ENCODE measurements at regions not wholly inside any gene's neighbourhood (a gene's known extent, or its start where the extent isn't known, plus 50 kb on each side); places are given as distances from the start of the nearest gene placed in this dataset.

DNA sequence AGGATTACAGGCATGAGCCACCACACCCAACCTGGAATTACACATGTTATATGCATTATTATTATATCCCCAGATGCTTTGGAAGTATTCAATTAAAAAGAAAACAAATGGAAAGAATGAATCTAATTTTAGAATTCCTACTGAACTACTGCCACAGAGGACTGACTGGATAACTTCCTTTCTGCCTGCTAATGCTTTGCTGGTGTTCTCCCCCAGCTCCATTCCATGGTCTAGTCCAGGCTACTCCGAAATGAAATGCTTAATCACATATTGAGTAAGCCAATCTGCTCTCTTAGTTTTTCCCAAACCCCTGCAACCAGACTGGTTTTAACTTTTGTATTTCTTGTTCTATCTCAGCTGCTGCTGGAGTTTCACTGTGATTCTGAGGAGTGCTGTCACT is 519.1 kb downstream of the SOX11 start:
- TF ChIP-seq RAD21 (IDR thresholded peaks at IDR 0.05; ENCODE audit: low read length) (no peak), CHD2 (IDR thresholded peaks at IDR 0.05; ENCODE audit: low read length, partially characterized antibody) (no peak), RCOR1 (IDR thresholded peaks at IDR 0.05; ENCODE audit: low read length) (no peak), EP300 (IDR thresholded peaks at IDR 0.05; ENCODE audit: borderline replicate concordance in 1 of 2, low read depth in 1 of 2, low read length in 1 of 2) (no peak), YY1 (IDR thresholded peaks at IDR 0.05; ENCODE audit: low read depth) (no peak), RXRA (IDR thresholded peaks at IDR 0.05; ENCODE audit: borderline replicate concordance, low read depth) (no peak), TAF1 (IDR thresholded peaks at IDR 0.05; ENCODE audit: borderline replicate concordance, low read depth, low read length) (no peak), SMC3 (IDR thresholded peaks at IDR 0.05; ENCODE audit: low read depth, low read length) (no peak), TCF12 (IDR thresholded peaks at IDR 0.05) (no peak), FOXJ3 (CRISPR knock-in tag; IDR thresholded peaks at IDR 0.05) (no peak)
- TF ChIP-seq, protein P1, sequence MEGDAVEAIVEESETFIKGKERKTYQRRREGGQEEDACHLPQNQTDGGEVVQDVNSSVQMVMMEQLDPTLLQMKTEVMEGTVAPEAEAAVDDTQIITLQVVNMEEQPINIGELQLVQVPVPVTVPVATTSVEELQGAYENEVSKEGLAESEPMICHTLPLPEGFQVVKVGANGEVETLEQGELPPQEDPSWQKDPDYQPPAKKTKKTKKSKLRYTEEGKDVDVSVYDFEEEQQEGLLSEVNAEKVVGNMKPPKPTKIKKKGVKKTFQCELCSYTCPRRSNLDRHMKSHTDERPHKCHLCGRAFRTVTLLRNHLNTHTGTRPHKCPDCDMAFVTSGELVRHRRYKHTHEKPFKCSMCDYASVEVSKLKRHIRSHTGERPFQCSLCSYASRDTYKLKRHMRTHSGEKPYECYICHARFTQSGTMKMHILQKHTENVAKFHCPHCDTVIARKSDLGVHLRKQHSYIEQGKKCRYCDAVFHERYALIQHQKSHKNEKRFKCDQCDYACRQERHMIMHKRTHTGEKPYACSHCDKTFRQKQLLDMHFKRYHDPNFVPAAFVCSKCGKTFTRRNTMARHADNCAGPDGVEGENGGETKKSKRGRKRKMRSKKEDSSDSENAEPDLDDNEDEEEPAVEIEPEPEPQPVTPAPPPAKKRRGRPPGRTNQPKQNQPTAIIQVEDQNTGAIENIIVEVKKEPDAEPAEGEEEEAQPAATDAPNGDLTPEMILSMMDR (IDR thresholded peaks at IDR 0.05): no peak
- TF ChIP-seq, protein P2, sequence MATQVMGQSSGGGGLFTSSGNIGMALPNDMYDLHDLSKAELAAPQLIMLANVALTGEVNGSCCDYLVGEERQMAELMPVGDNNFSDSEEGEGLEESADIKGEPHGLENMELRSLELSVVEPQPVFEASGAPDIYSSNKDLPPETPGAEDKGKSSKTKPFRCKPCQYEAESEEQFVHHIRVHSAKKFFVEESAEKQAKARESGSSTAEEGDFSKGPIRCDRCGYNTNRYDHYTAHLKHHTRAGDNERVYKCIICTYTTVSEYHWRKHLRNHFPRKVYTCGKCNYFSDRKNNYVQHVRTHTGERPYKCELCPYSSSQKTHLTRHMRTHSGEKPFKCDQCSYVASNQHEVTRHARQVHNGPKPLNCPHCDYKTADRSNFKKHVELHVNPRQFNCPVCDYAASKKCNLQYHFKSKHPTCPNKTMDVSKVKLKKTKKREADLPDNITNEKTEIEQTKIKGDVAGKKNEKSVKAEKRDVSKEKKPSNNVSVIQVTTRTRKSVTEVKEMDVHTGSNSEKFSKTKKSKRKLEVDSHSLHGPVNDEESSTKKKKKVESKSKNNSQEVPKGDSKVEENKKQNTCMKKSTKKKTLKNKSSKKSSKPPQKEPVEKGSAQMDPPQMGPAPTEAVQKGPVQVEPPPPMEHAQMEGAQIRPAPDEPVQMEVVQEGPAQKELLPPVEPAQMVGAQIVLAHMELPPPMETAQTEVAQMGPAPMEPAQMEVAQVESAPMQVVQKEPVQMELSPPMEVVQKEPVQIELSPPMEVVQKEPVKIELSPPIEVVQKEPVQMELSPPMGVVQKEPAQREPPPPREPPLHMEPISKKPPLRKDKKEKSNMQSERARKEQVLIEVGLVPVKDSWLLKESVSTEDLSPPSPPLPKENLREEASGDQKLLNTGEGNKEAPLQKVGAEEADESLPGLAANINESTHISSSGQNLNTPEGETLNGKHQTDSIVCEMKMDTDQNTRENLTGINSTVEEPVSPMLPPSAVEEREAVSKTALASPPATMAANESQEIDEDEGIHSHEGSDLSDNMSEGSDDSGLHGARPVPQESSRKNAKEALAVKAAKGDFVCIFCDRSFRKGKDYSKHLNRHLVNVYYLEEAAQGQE (IDR thresholded peaks at IDR 0.05; ENCODE audit: low read depth, low read length): no peak
- TF ChIP-seq, protein P3, sequence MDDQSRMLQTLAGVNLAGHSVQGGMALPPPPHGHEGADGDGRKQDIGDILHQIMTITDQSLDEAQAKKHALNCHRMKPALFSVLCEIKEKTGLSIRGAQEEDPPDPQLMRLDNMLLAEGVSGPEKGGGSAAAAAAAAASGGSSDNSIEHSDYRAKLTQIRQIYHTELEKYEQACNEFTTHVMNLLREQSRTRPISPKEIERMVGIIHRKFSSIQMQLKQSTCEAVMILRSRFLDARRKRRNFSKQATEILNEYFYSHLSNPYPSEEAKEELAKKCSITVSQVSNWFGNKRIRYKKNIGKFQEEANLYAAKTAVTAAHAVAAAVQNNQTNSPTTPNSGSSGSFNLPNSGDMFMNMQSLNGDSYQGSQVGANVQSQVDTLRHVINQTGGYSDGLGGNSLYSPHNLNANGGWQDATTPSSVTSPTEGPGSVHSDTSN (IDR thresholded peaks at IDR 0.05): no peak
- TF ChIP-seq, protein P4, sequence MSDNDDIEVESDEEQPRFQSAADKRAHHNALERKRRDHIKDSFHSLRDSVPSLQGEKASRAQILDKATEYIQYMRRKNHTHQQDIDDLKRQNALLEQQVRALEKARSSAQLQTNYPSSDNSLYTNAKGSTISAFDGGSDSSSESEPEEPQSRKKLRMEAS (IDR thresholded peaks at IDR 0.05; ENCODE audit: low read depth): no peak

Measured in SK-N-SH (cell line).